Stimulated activated CD4-positive, alpha-beta T cell treated with anti-CD3 and anti-CD28 coated beads, Interleukin-12 subunit alpha, Interleukin-12 subunit beta, amount 100 ng/mL, for 48 hours (primary cell): ENCODE measurements at regions not wholly inside any gene's neighbourhood (a gene's known extent, or its start where the extent isn't known, plus 50 kb on each side); places are given as distances from the start of the nearest gene placed in this dataset.
A peak's percentile ranks its signal among the peaks of the same experiment; 100 is the strongest.

ENCODE experiments used
- DNase-seq, 3 donors: peaks; one replicate each; pipeline ENCODE4 v3.0.0-alpha.2; 2020; ENCODE audit warnings: low read depth in 2 of 3, low spot score in 1 of 3

GRCh38 chr6:44559486-44560270 lies 172.2 kb downstream of the CDC5L start:
- DNase-seq: no peak

GRCh38 chr6:44560458-44561059 lies 173.1 kb downstream of the CDC5L start:
- DNase-seq: no peak

GRCh38 chr6:44561060-44561623 lies 173.6 kb downstream of the CDC5L start:
- no peak for DNase-seq

GRCh38 chr6:44561832-44562665 lies 174.5 kb downstream of the CDC5L start:
- DNase-seq: no peak

GRCh38 chr6:44563397-44563796 lies 175.9 kb downstream of the CDC5L start:
- DNase-seq: no peak

- DNase-seq: no peak
These were observed 177.5 kb downstream of the CDC5L start for GRCh38 chr6:44564906-44565524.

GRCh38 chr6:44567406-44567805 lies 179.9 kb downstream of the CDC5L start:
- DNase-seq: no peak

- DNase-seq: no peak
These were observed 181.6 kb downstream of the CDC5L start for GRCh38 chr6:44569131-44569530.

- no peak for DNase-seq
These were observed 182.5 kb downstream of the CDC5L start for GRCh38 chr6:44569931-44570385.

GRCh38 chr6:44571510-44571909 lies 184.0 kb downstream of the CDC5L start:
- no peak for DNase-seq

GRCh38 chr6:44572346-44572745 lies 184.8 kb downstream of the CDC5L start:
- no peak for DNase-seq

GRCh38 chr6:44575644-44576043 lies 188.1 kb downstream of the CDC5L start:
- DNase-seq: no peak

GRCh38 chr6:44576132-44576631 lies 188.7 kb downstream of the CDC5L start:
- no peak for DNase-seq

GRCh38 chr6:44580901-44581300 lies 193.4 kb downstream of the CDC5L start:
- DNase-seq: no peak

GRCh38 chr6:44582930-44583329 lies 195.4 kb downstream of the CDC5L start:
- DNase-seq: no peak

GRCh38 chr6:44590471-44590870 lies 203.0 kb downstream of the CDC5L start:
- DNase-seq: no peak

GRCh38 chr6:44593539-44593944 lies 206.0 kb downstream of the CDC5L start:
- DNase-seq: peak; percentile 20 to 65 (median 50)

GRCh38 chr6:44594481-44594880 lies 207.0 kb downstream of the CDC5L start:
- DNase-seq: no peak

- DNase-seq: no peak
These were observed 211.2 kb downstream of the CDC5L start for GRCh38 chr6:44598679-44599078.

- DNase-seq: no peak
These were observed 212.2 kb downstream of the CDC5L start for GRCh38 chr6:44599672-44600071.
